Spleen (tissue), 11 donors: ENCODE measurements at regions not wholly inside any gene's neighbourhood (a gene's known extent, or its start where the extent isn't known, plus 50 kb on each side); places are given as distances from the start of the nearest gene placed in this dataset.
"Not testable (repeated sequence)": the region's sequence is repeated elsewhere in the genome, so short reads cannot be mapped to it uniquely, and the experiment has no call there.

ENCODE experiments used
- DNase-seq: peaks from one replicate; pipeline ENCODE4 v3.0.0-alpha.2; 2020
- H3K27ac ChIP-seq, 8 donors: fragments of 200-600 bp; sonication (generic) in 7 of 8; 1 replicate in 4 of 8; 2 replicates in 4 of 8; pipeline versions ENCODE4 v1.5.0 to v1.8.0; 2016 to 2021; ENCODE audit warnings: inconsistent platforms in 4 of 8, mild to moderate bottlenecking in 4 of 8, moderate library complexity in 1 of 8
- H3K27me3 ChIP-seq, 7 donors: fragments of 200-600 bp; sonication (generic) in 6 of 7; replicated peaks in 1 of 7; 1 replicate in 4 of 7; 2 replicates in 3 of 7; pipeline versions ENCODE4 v1.5.0 to v1.8.0; 2016 to 2021; ENCODE audit warnings: inconsistent platforms in 3 of 7, mild to moderate bottlenecking in 1 of 7
- H3K36me3 ChIP-seq, 6 donors: fragments of 200-600 bp; sonication (generic) in 5 of 6; 1 replicate in 4 of 6; 2 replicates in 2 of 6; pipeline versions ENCODE4 v1.5.0 to v1.8.0; 2016 to 2021; ENCODE audit warnings: inconsistent platforms in 2 of 6
- H3K4me1 ChIP-seq, 6 donors: fragments of 200-600 bp; sonication (generic) in 5 of 6; 1 replicate in 3 of 6; 2 replicates in 3 of 6; pipeline versions ENCODE4 v1.5.0 to v1.8.0; 2016 to 2021; ENCODE audit warnings: inconsistent platforms in 3 of 6
- H3K4me3 ChIP-seq, 8 donors: fragments of 200-600 bp; sonication (generic) in 7 of 8; 1 replicate in 4 of 8; 2 replicates in 4 of 8; pipeline versions ENCODE4 v1.5.0 to v1.8.0; 2016 to 2021; ENCODE audit warnings: inconsistent platforms in 4 of 8, mild to moderate bottlenecking in 4 of 8, moderate library complexity in 2 of 8
- H3K9me3 ChIP-seq, 8 donors: fragments of 200-600 bp; sonication (generic) in 7 of 8; 1 replicate in 4 of 8; 2 replicates in 4 of 8; pipeline versions ENCODE4 v1.5.0 to v1.8.0; 2016 to 2021; ENCODE audit warnings: inconsistent platforms in 4 of 8
- WGBS, 5 donors: extraction: QIAGEN DNeasy Blood & Tissue Kit in 3 of 5; methylation state at CpG; one replicate each; pipeline versions ENCODE4 v1.1.5 to v1.1.7; 2013 to 2018; 5-methylcytosine and 5-hydroxymethylcytosine counted together
- intact Hi-C: fragments of 100-400 bp; cut with DNase I; formaldehyde crosslinking; loops from one replicate; pipeline ENCODE4 v1.15.0; 2023; ENCODE audit warnings: low total_unique reads
- donor health status: healthy with polysubstance abuse.
- donor health status: DM: no; HTN: no; CAD: no; lungs with moderate emphysema.
- donor health status: DM: no; HTN: no; CAD: no.
- donor health status: Bipolar disorder and iron deficiency.
- donor health status: healthy.
- donor health status: DM: no; HTN: no; CAD: no.
- donor health status: DM: yes; HTN: yes; CAD: no.

GRCh38 chrX:3919668-3920423, 206.4 kb upstream of the PRKX start:
- H3K9me3 ChIP-seq, H3K27me3 ChIP-seq, intact Hi-C loops, H3K4me3 ChIP-seq, DNase-seq, H3K36me3 ChIP-seq, H3K27ac ChIP-seq, H3K4me1 ChIP-seq: not testable (repeated sequence)
- WGBS, 5 donors: no CpG with 5 or more reads among the region's 79 CpGs

- whole genome bisulfite sequencing, 5 donors: no CpG with 5 or more reads among the region's 28 CpGs
- intact Hi-C loops, H3K27ac ChIP-seq, H3K4me3 ChIP-seq, H3K27me3 ChIP-seq, H3K9me3 ChIP-seq, DNase-seq, H3K4me1 ChIP-seq, H3K36me3 ChIP-seq: not testable (repeated sequence)
Measured at GRCh38 chrX:3914813-3915212, 201.4 kb upstream of the PRKX start.

- H3K4me3 ChIP-seq, DNase-seq, H3K27me3 ChIP-seq, H3K4me1 ChIP-seq, intact Hi-C loops, H3K9me3 ChIP-seq, H3K27ac ChIP-seq, H3K36me3 ChIP-seq: not testable (repeated sequence)
- WGBS, 5 donors: no CpG with 5 or more reads among the region's 13 CpGs
Measured at GRCh38 chrX:3914059-3914458, 200.6 kb upstream of the PRKX start.

- H3K4me3 ChIP-seq, H3K27me3 ChIP-seq, DNase-seq, H3K9me3 ChIP-seq, intact Hi-C loops, H3K4me1 ChIP-seq, H3K27ac ChIP-seq, H3K36me3 ChIP-seq: not testable (repeated sequence)
- no CpG with 5 or more reads among the region's 6 CpGs for WGBS, 5 donors
Measured at GRCh38 chrX:3911012-3911411, 197.6 kb upstream of the PRKX start.

GRCh38 chrX:3910611-3911010, 197.2 kb upstream of the PRKX start:
- H3K27ac ChIP-seq, H3K27me3 ChIP-seq, intact Hi-C loops, H3K9me3 ChIP-seq, H3K36me3 ChIP-seq, DNase-seq, H3K4me1 ChIP-seq, H3K4me3 ChIP-seq: not testable (repeated sequence)
- WGBS, 5 donors: no CpG with 5 or more reads among the region's 5 CpGs

GRCh38 chrX:3905522-3906258, 192.2 kb upstream of the PRKX start:
- H3K27ac ChIP-seq, H3K27me3 ChIP-seq, DNase-seq, intact Hi-C loops, H3K36me3 ChIP-seq, H3K4me3 ChIP-seq, H3K4me1 ChIP-seq, H3K9me3 ChIP-seq: not testable (repeated sequence)
- WGBS, 5 donors: 93 to 95% methylated on average over 4 to 10 of the region's 19 CpGs; no CpG with 5 or more reads in 3 of the 5 donors

- H3K4me1 ChIP-seq, H3K4me3 ChIP-seq, H3K36me3 ChIP-seq, H3K9me3 ChIP-seq, H3K27ac ChIP-seq, H3K27me3 ChIP-seq, intact Hi-C loops: not testable (repeated sequence)
- 97% methylated on average over 5 of the region's 11 CpGs; no CpG with 5 or more reads in 4 of the 5 donors for WGBS, 5 donors
- DNase-seq: peak; percentile 65
Measured at GRCh38 chrX:3902222-3902621, 188.8 kb upstream of the PRKX start.

- H3K36me3 ChIP-seq, H3K27me3 ChIP-seq, H3K4me3 ChIP-seq, DNase-seq, H3K4me1 ChIP-seq, intact Hi-C loops, H3K9me3 ChIP-seq, H3K27ac ChIP-seq: not testable (repeated sequence)
- no CpG with 5 or more reads among the region's 4 CpGs for WGBS, 5 donors
Measured at GRCh38 chrX:3896755-3897154, 183.3 kb upstream of the PRKX start.

GRCh38 chrX:3882553-3882920, 169.1 kb upstream of the PRKX start:
- H3K27ac ChIP-seq, H3K36me3 ChIP-seq, DNase-seq, H3K4me1 ChIP-seq, H3K27me3 ChIP-seq, H3K9me3 ChIP-seq, intact Hi-C loops: not testable (repeated sequence)
- peak overlapping the region in 1 of 8 donors; percentile 48 for H3K4me3 ChIP-seq
- WGBS, 5 donors: 54 to 57% methylated on average over 1 of the region's 5 CpGs; no CpG with 5 or more reads in 3 of the 5 donors

GRCh38 chrX:3881898-3882552, 168.6 kb upstream of the PRKX start:
- H3K4me3 ChIP-seq: peak overlapping the region in 1 of 8 donors; percentile 48
- WGBS, 5 donors: no CpG with 5 or more reads among the region's 91 CpGs
- H3K36me3 ChIP-seq, H3K4me1 ChIP-seq, intact Hi-C loops, H3K27me3 ChIP-seq, H3K27ac ChIP-seq, DNase-seq, H3K9me3 ChIP-seq: not testable (repeated sequence)

GRCh38 chrX:3881255-3881895, 167.9 kb upstream of the PRKX start:
- intact Hi-C loops, H3K9me3 ChIP-seq, H3K4me1 ChIP-seq, DNase-seq, H3K27me3 ChIP-seq, H3K4me3 ChIP-seq, H3K36me3 ChIP-seq, H3K27ac ChIP-seq: not testable (repeated sequence)
- WGBS, 5 donors: no CpG with 5 or more reads among the region's 63 CpGs
